GM13976 (cell line): ENCODE measurements at regions not wholly inside any gene's neighbourhood (a gene's known extent, or its start where the extent isn't known, plus 50 kb on each side); places are given as distances from the start of the nearest gene placed in this dataset.
"Not testable (repeated sequence)": the region's sequence is repeated elsewhere in the genome, so short reads cannot be mapped to it uniquely, and the experiment has no call there.

Experiments used
- DNase-seq: peaks from one replicate; pipeline ENCODE4 v3.0.0; 2012; ENCODE audit warnings: low spot score
- in situ Hi-C: fragments of 300-500 bp; cut with MboI; formaldehyde crosslinking; loops from one replicate; pipeline ENCODE4 v1.12.0; 2022; ENCODE audit warnings: low sequenced_read_pairs, mixed read lengths, inconsistent platforms; ENCODE audit not compliant: unreplicated experiment
- TF ChIP-seq, protein P1 (sequence below): IDR thresholded peaks from 2 replicates; pipeline ENCODE4 v1.5.1; 2012; ENCODE audit warnings: borderline replicate concordance, mild to moderate bottlenecking; ENCODE audit not compliant: insufficient read depth; ENCODE audit errors: extremely low read depth, missing control alignments, control extremely low read depth

DNA sequence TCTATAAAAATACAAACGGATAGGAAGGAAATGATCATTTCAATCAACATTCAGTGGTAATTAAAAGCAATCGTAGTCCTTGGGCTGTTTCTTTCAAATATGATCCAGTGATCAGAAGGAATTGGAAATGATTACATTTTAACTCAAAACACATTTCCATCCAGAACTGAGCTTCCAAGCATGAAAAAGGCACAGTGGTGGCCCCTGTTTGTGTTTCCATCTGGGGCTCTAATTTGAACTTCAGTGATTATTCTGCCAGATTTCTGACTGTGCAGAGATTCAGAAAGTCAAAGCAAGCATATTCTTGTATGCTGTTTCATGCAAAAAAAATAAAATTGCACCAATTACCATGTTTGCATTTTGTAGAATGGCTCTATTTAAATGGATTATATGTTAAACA lies 157.0 kb upstream of the LMNTD1 start:
- DNase-seq, result no peak
- TF ChIP-seq, protein P1, sequence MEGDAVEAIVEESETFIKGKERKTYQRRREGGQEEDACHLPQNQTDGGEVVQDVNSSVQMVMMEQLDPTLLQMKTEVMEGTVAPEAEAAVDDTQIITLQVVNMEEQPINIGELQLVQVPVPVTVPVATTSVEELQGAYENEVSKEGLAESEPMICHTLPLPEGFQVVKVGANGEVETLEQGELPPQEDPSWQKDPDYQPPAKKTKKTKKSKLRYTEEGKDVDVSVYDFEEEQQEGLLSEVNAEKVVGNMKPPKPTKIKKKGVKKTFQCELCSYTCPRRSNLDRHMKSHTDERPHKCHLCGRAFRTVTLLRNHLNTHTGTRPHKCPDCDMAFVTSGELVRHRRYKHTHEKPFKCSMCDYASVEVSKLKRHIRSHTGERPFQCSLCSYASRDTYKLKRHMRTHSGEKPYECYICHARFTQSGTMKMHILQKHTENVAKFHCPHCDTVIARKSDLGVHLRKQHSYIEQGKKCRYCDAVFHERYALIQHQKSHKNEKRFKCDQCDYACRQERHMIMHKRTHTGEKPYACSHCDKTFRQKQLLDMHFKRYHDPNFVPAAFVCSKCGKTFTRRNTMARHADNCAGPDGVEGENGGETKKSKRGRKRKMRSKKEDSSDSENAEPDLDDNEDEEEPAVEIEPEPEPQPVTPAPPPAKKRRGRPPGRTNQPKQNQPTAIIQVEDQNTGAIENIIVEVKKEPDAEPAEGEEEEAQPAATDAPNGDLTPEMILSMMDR, result no peak
- in situ Hi-C loops, result no loop called here

DNA sequence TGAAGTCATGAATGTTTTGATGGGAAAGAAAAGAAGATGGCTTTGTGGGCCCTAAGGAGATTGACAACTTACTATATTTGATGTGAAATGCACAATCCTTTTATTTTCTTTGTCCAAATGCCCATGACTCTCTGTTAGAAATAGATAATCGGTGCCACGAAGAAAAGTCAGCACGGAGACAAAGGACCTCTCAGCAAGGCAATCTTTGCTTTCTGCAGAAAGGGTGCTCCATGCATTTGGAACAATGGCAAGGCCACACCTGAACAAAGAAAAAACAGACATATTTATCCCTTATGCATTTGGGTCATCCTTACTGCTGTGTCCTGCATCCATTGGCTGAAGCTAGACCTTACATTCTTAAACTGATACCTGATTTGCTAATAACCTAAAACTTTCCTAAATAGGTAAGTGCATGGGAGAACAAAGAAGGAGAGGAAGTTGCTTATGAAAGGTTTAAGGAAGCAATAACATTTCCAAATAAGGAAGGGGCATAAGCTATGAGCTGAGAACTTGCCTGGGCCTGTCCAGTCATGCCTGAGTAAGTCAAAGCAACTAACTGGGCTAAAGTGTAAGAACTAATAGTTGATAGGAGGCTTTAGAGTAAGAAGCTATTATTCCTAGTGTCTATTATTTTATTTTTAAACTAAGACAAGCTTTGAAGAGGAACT lies 158.0 kb upstream of the LMNTD1 start:
- in situ Hi-C loops, DNase-seq: not testable (repeated sequence)

DNA sequence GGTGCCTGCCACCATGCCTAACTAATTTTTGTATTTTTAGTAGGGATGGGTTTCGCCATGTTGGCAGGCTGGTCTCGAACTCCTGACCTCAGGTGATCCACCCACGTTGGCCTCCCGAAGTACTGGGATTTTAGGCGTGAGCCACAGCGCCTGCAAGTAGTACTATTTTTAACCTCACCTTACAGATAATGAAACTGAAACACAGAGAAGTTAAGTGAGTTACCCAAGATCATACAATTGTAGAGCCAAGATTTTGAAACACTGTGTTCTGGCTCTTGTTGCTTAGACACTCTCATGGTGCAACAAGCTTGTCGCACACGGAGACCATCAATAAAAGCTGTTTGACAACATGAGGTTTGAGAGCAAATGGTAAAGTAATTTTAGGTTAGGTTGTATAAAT lies 159.1 kb upstream of the LMNTD1 start:
- in situ Hi-C loops, result no loop called here
- DNase-seq, result no peak
- TF ChIP-seq, protein P1, result no peak

DNA sequence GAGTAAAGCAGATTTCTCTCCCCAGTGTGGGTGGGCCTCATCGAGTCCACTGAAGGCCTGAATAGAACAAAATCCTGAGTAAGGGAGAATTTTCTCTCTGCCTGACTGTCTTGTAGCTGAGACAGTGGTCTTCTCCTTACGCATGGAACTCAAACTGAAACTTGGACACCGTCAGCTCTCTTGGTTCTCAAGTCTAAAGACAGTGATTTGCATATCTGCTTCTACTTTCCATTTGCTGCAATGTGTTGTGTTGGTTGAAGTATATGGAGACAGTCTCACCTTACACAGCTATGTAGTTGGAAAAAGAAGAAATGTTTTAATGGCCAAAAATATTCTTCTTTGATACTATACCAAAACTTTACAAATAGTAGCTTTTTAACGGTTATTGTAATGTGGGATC lies 160.2 kb upstream of the LMNTD1 start:
- TF ChIP-seq, protein P1, result no peak
- in situ Hi-C loops, result no loop called here
- peak; percentile 42 for DNase-seq

DNA sequence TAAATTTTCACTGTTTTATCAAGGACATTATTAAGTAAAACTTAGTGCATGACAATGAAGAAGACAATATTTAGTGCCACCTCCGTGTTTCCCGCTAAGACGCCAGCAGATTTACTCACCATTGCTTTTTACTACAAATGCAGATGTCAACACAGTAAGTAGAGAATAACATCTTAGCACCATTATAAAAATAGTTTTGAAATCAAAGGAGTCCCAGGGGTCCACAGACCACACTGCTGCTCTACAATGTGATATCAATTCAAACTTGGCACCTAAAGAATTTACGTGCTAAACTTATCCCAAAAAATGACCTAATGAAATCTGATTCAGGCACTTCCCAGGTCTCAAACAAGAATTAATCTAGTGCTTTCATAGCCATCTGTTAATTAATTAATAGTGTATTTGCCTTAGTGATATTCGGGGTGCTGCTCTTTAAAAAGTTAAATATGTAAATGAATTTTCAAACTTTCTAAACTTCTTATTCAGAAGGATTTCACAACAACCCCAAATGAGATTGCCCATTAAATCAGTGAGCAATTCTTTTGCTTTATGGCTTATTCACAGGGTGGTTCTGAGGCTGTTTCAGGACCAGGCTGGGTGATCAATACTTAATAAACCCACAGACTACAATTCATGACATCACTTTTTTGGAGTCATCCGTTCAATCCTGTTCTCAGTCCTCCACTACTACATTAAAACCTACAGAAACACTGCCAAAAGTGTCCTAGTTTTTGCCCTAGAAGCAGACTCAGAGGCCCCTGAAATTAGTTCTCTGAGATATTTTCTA lies 161.3 kb upstream of the LMNTD1 start:
- in situ Hi-C loops, result no loop called here
- no peak for DNase-seq
- TF ChIP-seq, protein P1, result no peak

DNA sequence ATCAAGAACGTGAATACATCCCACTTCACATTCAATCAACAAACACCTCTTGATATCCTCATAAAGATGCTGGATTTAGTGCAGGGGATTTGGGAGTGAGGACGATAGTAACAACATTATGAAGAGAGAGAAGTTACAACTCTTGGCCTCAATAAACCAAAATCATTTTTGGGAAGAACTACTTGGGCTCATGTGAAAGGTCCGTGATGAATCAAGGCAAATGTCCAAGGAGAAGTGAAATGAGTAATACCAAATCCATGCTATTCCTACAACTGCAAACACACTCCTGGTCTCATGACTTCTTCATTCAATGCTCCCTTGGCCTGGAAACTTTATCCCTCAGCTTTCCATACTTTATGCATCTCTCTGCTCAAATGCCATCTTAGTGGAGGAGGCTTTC lies 162.0 kb upstream of the LMNTD1 start:
- TF ChIP-seq, protein P1, result no peak
- in situ Hi-C loops, result no loop called here
- no peak for DNase-seq

DNA sequence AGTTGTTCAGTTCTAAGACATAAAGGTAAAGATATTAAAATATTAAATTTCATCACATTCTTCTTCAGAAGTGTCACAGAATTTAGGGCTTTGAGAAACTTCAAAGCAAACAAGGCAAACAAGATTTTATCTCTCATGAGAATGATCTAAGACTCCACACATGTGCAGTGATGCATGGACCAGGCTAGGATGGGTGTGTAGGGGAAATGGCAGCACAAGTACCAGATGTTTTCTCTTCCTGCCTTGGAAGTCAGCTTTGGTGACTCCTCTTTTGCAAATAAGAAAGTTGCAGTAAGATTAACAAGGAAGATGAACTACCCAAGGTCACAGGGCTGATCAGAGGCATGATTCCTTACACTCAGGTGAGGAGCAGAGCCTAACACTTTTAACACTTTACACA lies 163.8 kb upstream of the LMNTD1 start:
- in situ Hi-C loops, result no loop called here
- DNase-seq, result no peak
- TF ChIP-seq, protein P1, result no peak
